GM19025 (cell line): ENCODE measurements at regions not wholly inside any gene's neighbourhood (a gene's known extent, or its start where the extent isn't known, plus 50 kb on each side); places are given as distances from the start of the nearest gene placed in this dataset.
"Not testable (repeated sequence)": the region's sequence is repeated elsewhere in the genome, so short reads cannot be mapped to it uniquely, and the experiment has no call there.

Experiments used
- ATAC-seq: cut with Tn5 transposase; IDR thresholded peaks from one replicate; pipeline ENCODE4 v1.9.1; 2021; ENCODE audit warnings: mild to moderate bottlenecking, low read depth, moderate library complexity; ENCODE audit not compliant: unreplicated experiment

- ATAC-seq, result not testable (repeated sequence)
These were observed 224.4 kb upstream of the SLC8A1 start for GRCh38 chr2:40676134-40676790.

GRCh38 chr2:40680547-40680946 lies 228.7 kb upstream of the SLC8A1 start:
- peak; percentile 51 for ATAC-seq

- ATAC-seq, result no peak
These were observed 238.1 kb upstream of the SLC8A1 start for GRCh38 chr2:40690036-40690435.

- ATAC-seq, result no peak
These were observed 238.6 kb upstream of the SLC8A1 start for GRCh38 chr2:40690525-40690924.

GRCh38 chr2:40700231-40700954 lies 248.5 kb upstream of the SLC8A1 start:
- ATAC-seq, result no peak

- not testable (repeated sequence) for ATAC-seq
These were observed 260.5 kb upstream of the SLC8A1 start for GRCh38 chr2:40712197-40712894.

- ATAC-seq, result no peak
These were observed 265.0 kb upstream of the SLC8A1 start for GRCh38 chr2:40716879-40717278.

- ATAC-seq, result no peak
These were observed 267.5 kb upstream of the SLC8A1 start for GRCh38 chr2:40719414-40719813.

GRCh38 chr2:40721595-40721994 lies 269.7 kb upstream of the SLC8A1 start:
- no peak for ATAC-seq

GRCh38 chr2:40723194-40723593 lies 271.3 kb upstream of the SLC8A1 start:
- ATAC-seq, result no peak

GRCh38 chr2:40725040-40725439 lies 273.1 kb upstream of the SLC8A1 start:
- ATAC-seq, result no peak

- no peak for ATAC-seq
These were observed 274.1 kb upstream of the SLC8A1 start for GRCh38 chr2:40725950-40726349.

GRCh38 chr2:40734797-40735196 lies 282.9 kb upstream of the SLC8A1 start:
- no peak for ATAC-seq

- ATAC-seq, result no peak
These were observed 285.3 kb upstream of the SLC8A1 start for GRCh38 chr2:40737180-40737579.

GRCh38 chr2:40740419-40740818 lies 288.5 kb upstream of the SLC8A1 start:
- ATAC-seq, result no peak

GRCh38 chr2:40741532-40741931 lies 289.6 kb upstream of the SLC8A1 start:
- ATAC-seq, result no peak

- peak; percentile 78 for ATAC-seq
These were observed 294.3 kb upstream of the SLC8A1 start for GRCh38 chr2:40746191-40746590.

GRCh38 chr2:40751981-40752380 lies 300.1 kb upstream of the SLC8A1 start:
- ATAC-seq, result no peak

GRCh38 chr2:40752796-40753195 lies 300.9 kb upstream of the SLC8A1 start:
- no peak for ATAC-seq

- ATAC-seq, result no peak
These were observed 303.0 kb upstream of the SLC8A1 start for GRCh38 chr2:40754912-40755311.

- no peak for ATAC-seq
These were observed 306.7 kb upstream of the SLC8A1 start for GRCh38 chr2:40758401-40759155.
